Superior temporal gyrus (tissue), 1 donor: ENCODE measurements at regions not wholly inside any gene's neighbourhood (a gene's known extent, or its start where the extent isn't known, plus 50 kb on each side); places are given as distances from the start of the nearest gene placed in this dataset.

Experiments
- DNase-seq: peaks from one replicate; pipeline ENCODE4 v3.0.0-alpha.2; 2016; ENCODE audit errors: extremely low spot score

DNA sequence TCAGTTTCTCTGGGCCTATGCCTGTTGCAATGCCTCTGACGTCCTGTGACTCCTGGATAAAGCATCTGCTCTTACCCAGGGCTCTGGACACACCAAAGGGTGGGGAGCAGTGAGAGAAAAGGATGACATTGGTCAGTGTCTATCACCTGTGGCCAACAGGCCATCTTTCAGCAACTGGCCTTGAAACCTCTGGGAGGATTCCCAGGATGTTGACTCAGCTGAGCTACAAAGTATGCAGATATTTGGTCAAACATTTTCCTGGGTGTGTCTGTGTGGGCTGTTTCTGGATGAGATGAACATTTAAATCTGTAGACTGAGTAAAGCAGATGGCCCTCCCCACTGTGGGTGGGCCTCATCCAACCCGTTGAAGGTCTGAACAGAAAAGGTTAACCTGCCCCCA, 149.9 kb downstream of the SPATA19 start:
- no peak for DNase-seq

DNA sequence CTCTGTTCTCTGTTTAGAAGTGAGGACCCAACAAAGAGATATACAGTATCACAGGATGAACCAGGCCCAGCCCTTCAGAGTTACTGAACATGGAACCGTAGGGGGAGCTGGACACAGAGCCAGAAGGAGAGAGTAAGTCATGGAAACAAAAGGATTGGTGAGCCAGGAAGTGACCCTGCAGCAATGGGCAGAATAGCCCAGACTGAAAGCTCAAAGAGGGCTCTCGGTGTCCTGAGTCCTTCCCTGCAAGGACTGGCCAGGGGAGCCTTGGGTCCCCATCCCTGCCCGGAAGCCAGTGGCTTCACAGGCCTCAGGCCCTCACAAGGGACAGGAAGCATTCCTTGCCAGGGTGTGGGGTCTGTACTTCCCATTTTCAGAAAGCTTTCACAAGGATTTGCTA, 150.6 kb downstream of the SPATA19 start:
- no peak for DNase-seq

DNA sequence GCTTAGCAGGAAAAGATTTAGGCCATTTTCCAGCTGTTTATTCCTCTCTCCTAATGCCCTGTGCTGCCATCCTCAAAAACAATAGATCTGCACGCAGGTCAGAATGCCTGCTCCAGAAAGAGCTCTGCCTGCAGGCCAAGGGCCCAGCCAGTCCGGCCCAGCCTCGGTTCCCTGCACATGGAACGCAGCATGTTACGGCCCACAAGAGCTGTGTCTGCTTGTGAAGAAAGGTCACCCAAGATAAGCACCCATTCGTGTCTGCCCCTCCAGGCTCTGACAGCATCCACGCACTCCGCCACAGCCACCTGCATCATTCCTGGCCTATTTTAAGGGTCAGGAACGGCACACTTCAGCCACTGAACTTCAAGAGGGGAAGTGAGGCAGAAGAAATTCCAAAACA, 152.2 kb downstream of the SPATA19 start:
- DNase-seq = no peak

DNA sequence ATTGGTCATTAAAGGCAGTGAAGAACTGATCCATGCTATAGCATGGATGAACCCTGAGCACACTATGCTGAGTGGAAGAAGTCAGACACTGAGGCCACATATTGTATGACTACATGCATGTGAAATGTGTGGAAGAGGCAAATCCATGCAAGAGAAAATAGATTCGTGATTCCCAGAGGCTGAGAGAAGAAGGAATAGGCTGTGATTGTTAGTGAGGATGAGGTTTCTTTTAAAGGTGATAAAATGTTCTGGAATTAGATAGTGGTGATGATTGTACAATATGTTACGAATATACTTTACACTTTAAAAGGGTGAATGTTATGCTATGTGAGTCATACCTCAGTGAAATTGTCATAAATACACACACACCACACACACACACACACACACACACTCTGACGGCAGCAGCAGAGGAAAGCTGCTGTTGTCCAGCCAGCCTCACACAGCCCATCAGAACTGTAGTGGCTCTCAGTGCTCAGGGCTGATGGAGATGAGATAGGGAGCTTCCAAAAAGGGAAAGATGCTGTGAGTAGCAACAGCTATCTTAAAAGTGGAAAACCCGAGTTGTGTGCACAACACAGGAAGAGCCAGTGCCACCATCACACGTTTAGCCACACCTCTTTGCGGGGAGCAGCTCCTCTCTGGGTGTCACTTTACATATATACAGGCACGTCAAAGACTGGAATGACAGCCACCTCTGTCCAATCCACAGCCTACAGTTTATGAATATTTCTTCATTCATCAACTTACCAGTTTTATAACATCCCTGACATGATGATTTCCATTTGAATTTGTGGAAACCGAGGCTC, 153.0 kb downstream of the SPATA19 start:
- DNase-seq = peak; percentile 61

DNA sequence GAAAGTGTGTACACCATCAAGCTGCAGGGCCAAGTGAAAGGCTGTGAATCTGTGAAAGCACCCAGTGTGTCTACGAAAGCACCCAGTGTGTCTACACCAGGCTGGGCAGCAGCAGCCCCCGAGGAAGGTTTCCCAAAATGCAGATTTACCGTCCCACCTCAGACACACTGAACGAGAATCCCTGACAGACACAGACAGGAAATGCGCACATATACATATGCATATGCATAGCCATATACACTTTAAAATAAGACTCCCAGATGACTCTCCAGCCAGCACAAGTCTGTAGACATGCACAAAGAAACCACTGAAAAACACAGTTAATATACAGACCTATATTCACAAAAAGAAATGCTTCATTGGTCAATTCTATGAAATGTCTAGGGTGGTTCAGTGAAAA, 155.5 kb upstream of the OPCML start:
- no peak for DNase-seq

DNA sequence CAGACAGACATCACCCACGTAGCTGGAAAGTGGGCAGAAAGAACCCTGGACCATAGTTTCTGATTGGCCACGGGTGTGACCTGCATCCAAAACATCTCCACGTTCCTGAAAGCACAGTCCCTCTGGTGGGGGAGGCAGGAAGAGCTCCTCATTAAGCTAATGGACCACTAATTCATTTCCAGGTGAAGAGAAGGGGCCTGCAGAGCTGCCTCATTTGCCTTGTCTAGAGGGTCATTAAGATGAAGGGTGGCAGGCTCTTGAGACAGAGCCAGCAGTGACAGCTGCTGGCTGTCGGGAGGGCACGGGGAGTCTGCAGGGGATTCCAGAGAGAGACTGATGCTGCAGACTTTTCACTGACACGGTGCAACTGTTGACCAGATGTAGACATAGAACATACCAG, 149.6 kb upstream of the OPCML start:
- DNase-seq = no peak

DNA sequence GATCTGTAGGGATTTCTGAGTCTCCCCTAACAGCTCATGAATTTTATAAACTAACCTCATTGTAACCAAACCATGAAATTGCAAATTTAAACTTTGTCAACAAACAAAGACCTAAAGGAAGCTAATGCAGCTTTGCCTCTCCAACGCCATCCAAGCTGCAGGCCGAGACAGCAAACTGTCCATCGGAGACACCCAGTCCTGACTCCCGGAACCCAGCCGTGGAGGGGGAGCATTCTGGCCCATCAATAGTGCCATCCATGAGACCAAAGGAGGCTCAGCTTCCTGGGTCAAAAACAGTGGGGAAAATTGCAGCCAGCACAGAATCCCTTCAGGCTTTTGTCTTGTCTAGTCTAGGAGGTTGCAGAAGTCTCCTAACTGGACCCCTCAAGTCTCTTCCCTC, 147.6 kb upstream of the OPCML start:
- no peak for DNase-seq

DNA sequence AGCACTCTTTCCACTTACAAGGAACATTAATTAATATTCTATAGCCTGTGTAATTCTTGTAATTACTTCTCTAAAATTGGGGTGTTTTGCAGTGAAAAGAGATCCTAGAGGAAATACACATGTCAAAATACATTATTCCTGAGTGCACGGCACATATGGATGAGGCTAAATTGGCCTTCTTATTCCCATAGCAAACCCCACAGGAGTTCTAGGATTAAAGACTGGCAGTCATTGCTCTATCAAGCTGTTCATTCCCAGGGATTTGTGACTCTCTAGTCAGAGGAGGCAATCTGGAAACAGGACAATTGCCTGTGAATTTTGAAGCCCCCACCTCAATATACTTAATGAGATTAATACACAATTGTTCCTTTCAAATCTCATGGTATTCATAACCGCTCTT, 145.9 kb upstream of the OPCML start:
- no peak for DNase-seq

DNA sequence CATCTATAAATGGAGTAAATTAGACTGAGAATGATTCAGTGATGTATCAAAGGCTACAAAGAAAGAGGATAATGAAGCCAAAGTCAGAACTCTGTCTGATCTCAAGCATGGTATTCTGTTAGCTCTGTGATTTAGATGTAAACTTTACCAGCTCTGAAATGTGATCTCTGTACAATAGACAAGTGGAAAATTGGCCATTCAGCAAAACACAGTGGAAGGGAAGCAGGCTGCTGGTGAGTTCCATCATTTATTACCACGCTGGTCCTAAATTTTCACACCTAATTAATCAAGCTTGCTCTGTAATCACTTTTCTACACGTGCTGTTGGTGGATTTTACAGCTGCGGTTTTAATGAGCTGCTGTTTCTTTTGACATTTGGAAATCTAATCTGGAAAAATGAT, 145.1 kb upstream of the OPCML start:
- no peak for DNase-seq

DNA sequence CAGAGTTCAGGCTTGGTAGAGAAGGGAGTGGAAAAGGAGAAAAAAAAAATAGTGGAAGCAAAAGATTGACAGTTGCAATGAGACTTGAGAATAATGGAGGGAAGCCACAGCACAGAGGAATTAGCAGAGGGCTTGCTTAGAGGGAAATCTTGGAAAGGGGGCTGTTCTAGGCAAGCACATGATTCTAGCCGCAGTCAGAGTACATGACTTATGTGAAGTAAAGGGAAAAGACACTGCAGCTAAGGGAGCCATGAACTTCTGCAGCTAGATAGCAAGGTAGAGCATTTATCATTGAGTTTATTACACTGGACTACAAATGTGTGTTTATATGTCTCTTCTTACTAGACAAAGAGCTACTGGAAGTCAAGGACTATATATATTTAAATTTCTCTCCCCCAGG, 144.0 kb upstream of the OPCML start:
- no peak for DNase-seq

DNA sequence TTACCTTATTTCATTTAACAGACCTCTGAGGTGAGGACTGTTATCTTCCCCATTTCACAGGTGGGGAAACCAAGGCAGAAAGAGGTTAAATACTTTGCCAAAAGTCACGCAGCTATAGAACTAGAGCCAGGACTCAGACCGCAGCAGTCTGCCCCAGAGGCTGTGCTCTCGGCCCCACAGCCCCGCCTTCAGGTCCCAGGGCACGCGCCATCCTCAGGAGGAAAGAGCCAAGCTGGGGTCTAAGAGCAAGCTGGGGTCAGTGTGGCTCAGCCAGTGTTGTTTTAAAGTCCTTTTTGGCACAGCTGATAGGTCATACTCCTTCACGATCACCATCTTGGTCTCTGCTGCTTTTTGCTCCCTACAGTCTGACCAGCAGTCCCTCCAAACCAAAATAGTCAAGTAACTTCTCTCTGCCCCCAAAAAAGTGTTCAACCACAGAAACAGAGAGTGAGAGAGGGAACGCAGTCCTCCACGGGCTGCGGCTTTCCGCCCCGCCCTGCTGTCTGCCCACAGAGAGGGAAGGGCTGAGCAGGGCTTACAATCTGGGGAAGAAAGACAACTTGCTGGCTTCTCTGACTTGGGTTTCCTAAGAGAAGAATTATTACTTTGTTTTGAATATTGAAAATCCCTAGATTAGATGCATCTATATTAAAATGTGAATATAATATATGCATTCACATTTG, 137.2 kb upstream of the OPCML start:
- DNase-seq = no peak

DNA sequence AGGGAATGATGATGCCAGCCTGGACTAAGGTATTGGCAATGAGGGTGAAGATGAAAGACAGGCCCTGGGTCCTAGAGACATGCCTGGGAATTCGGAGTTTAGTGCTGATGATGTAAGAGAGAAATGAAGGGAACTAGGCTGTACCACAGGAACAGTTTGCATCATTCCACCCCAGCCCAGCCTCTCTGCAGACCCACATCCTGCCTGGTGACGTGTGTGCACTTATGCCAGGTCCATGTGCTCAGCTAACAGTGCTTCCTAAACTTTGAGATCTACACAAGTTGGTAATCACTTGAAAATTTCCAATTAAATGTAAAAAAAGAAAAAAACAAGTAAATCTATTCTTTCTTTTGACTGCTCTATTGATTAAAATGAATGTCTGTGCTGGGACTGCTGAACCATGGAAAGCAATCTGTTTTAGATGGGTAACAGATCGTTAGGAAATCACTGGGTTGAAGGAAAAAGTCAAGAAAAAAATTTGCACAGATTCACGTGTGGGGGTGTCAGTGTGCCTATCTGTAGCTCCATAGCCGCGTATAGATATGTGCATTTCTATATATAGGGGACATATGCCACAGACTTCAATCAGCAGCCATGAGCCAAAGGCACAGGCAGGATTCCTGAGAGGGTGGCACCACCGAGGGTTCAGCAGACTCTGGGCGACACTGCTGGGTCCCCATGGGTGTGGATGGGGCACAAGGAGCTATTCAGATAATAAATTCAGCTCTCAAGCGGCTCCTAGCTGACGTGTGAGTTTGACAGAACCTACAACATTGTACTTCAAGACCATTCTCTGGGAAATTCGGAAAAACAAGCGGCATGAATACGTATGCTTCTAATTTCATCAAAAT, 131.1 kb upstream of the OPCML start:
- no peak for DNase-seq

DNA sequence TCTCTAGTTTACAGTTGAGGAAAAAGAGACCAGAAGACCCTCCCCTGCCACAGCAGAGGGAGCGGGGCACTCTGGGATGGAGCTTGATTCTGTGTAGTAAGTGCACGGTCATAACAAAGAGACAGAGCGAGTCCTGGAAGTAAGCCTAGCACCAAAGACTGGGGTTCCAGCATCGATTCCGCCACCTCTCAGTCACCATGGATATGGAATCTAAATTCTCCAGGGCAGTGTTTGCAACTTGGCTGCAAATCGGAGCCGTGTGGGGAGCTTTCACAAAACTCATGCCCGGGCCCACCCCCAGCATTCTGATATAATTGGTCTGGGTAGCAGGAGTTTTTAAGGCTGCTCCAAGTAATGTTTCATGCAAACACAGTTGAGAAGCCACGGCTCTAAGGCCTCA, 129.5 kb upstream of the OPCML start:
- DNase-seq = no peak

DNA sequence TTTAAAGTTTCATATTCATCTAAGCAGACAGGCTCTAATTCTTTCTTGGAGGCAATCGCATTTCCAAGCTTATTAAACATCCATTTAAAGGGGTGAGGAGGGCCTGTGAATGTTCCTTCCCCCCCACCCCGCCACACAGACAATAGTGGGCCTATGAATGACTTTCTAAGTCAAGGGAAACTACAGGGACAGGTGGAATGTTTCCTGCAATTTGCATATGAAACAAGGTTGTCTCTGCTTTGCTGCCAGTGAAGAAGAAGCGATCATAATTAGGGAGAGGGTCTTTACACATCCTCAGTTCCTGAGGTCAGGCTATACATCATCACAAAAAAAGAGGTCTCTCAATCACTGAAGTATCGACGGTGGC, 127.9 kb upstream of the OPCML start:
- DNase-seq = no peak

DNA sequence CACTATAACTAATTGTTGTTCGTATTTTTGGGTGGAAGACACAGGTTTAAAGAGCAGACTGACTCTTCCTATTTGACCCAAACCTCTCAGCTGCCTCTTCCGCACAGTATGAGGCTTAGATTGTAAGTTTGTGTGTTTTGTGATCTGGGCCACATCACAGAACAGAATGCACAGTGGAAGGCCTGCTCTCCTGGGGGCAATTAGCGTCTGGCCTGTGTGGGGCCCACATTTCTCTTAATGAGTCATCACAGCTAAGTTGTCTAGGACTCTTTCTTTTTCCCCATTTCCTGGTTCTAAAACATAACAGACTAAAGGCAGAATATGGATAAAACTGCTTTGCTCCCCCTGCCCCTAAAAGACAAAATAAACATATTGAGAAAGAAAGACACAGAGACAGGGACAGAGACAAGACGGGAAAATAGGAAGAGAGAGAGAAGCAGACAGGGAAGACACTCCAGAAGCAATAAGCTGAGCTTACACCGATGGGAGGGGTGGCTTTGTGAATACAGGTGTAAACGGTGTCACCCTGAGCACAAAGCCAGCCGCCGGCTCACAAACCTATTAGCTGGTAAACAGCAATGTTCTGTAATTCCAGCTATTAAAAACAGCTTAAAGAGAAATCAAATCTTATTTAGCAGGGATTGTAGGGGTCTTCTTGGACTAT, 127.4 kb upstream of the OPCML start:
- DNase-seq = no peak

DNA sequence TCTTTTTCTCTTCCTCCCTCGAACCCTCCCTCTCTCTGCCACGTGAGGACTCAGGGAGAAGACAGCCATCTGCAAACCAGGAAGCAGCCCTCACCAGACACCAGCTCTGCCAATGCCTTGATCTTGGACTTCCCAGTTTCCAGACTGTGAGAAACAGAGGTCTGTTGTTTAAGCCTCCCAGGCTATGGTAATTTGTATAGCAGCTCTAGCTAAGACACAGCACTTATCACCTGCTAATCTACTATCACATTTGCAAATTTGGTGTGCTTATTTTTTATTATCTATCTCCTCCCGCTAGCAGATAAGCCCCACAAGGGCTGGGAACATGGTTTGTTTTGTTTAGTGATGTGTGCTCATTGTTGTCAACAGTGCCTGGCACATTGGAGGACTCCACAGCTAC, 124.8 kb upstream of the OPCML start:
- no peak for DNase-seq

DNA sequence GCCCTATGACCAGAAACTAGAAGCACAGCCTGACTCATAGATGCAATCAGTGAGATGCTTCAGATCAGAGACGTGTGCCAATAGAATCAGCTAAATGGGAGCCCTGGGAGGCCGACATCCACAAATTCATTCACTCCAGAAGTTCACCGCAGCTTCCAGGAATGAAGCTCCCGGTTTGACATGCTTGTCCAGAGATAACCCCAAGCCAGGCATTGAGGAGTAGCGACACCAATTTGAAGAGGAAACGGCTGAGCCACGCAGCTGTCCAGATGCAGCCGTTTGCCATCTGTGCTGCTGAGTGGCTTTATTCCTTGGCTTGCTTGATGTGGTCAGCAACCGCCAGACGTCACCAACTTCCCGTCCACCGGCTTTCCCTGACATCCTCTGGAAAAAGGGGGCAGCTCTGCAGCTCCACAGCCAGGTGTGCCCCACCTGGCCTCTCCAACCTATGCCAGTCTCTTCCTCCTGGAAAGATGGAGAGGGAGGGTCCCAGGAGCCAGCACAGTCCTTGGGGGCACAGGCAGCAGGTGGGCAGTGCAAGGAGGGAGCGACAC, 123.9 kb upstream of the OPCML start:
- DNase-seq = no peak

DNA sequence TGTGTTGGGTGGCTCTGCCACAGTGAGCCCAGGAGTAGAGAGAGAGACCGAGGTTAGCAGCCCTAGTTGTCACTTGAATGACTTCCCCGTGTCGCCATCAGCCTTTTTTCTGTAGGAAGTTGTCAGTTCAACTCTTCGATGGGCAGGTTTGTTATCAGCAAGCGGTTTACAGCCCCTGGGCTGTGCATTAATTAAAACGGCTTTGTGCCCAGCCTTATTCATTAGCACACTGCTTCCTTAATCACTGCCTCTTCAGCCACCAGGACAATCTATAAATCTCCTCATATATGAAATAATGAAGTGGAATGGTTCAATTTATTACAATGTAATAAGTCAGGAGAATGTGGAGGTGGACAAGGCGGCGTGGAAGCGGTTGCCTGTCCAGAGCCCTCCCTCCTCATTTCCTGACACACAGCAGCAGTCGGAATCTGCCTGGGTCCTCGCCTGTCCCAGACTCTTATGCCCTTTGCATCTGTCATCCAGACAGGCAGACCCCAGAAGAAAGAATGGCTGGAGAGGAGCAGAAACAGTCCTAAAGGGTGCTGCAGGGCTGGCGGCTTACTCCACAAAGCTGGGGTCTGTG, 122.4 kb upstream of the OPCML start:
- no peak for DNase-seq

DNA sequence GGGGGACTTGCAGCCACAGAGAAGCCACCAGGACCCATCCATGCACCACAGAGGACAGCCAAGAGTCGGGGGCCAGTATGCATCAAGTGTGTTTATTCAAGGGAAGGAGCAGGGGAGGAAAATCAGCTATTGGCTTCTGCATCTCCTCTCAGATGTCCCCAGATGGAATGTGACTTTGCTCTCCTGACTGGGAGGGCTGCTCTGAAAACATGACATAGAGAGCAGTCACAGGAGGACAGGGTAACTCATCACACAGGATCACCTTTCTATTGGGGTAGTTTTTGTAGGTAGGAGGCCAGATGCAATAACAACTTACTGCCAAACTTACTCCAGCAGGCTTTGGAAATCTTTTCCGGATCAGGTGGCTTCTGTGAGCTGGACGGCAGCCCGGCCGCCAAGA, 121.0 kb upstream of the OPCML start:
- DNase-seq = no peak

DNA sequence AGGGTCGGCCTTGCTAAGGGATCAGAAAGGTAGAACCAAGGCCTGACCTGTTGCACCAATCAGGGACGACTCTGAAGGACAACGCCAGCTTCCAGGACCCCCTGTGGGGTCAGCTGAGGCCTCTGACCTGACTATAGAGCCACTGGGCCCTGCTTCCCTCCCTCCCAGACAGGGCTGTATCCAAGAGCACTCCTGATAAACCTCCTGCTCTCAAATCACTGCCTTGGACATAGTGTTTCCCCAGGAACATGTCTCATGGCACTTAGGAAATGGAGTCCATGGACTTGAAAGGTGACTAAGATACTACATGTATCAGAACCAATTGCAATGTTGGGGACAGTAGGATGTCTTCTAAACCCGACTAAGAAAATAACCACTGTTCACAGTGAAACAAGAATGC, 117.8 kb upstream of the OPCML start:
- no peak for DNase-seq

DNA sequence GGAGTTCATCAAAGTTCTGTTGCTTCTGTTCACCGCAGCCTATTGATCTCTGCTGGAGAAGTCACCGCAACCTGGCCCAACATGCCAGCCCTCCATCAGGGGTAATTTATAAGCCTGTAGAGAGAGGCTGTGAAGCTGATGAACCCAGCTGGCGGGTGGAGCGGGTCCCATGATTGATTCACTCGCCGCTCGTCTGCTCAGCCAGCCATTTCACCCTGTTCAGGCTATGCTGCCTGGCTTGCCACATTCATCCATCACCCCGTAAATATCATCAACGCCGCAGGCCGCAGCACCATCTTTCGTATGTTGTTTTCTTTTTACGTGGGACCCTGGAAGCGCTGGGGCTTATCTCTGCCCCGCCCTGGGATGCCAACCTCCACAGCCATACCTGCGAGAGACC, 116.7 kb upstream of the OPCML start:
- DNase-seq = no peak

DNA sequence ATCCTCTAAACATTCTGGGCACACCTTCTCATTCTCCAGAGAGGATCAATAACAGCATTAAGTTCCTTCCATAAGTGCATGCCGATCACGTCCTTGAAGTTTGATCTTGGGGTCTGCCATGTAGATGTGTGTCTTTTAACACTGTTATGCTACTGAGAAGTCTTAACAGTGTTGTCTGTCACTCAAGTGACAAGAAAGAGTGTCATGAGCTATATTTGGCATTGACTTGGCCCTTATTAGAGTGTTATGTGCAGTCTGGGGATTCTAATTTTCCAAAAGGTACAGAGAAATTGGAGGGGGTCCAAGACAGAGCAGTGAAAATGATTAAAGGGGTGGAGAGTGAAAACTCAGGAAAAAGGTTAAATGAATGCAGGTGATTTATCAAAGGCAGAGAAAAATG, 107.1 kb upstream of the OPCML start:
- DNase-seq = no peak
